ENCODE measurements at regions not wholly inside any gene's neighbourhood (a gene's known extent, or its start where the extent isn't known, plus 50 kb on each side); places are given as distances from the start of the nearest gene placed in this dataset.

DNA sequence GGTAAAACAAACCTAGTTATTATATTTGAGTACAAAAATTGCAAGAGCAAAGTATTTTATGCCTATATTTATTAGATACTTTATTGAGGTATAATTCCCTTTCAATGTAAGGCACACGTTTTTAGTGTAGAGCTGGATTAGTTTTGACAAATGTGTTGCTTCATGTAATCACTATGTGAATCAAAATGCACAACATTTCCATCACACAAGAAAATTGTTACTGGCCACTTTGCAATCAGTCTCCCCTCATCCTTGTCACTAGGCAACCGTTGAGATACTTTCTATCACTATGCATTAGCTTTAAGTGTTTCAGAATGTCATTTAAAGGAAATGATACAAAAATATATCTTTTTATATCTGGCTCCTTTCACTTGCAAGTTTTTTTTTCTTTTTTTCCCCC lies 531.0 kb downstream of the CCER1 start:
- no peak overlapping the region for H3K4me3 Mint-ChIP-seq
- H3K4me1 Mint-ChIP-seq: no peaks in the 10 kb centered on the region
- no peaks in the 10 kb centered on the region for H3K36me3 Mint-ChIP-seq (ENCODE audit: low read depth)
- H3K9me3 Mint-ChIP-seq: no peaks in the 10 kb centered on the region
- TF ChIP-seq, protein P1, sequence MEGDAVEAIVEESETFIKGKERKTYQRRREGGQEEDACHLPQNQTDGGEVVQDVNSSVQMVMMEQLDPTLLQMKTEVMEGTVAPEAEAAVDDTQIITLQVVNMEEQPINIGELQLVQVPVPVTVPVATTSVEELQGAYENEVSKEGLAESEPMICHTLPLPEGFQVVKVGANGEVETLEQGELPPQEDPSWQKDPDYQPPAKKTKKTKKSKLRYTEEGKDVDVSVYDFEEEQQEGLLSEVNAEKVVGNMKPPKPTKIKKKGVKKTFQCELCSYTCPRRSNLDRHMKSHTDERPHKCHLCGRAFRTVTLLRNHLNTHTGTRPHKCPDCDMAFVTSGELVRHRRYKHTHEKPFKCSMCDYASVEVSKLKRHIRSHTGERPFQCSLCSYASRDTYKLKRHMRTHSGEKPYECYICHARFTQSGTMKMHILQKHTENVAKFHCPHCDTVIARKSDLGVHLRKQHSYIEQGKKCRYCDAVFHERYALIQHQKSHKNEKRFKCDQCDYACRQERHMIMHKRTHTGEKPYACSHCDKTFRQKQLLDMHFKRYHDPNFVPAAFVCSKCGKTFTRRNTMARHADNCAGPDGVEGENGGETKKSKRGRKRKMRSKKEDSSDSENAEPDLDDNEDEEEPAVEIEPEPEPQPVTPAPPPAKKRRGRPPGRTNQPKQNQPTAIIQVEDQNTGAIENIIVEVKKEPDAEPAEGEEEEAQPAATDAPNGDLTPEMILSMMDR (IDR thresholded peaks at IDR 0.05): no peak
- no peaks in the 10 kb centered on the region for H3K27me3 Mint-ChIP-seq (ENCODE audit: low read depth, poor library complexity)
- no peak overlapping the region for H3K27ac Mint-ChIP-seq
- no peak for DNase-seq

DNA sequence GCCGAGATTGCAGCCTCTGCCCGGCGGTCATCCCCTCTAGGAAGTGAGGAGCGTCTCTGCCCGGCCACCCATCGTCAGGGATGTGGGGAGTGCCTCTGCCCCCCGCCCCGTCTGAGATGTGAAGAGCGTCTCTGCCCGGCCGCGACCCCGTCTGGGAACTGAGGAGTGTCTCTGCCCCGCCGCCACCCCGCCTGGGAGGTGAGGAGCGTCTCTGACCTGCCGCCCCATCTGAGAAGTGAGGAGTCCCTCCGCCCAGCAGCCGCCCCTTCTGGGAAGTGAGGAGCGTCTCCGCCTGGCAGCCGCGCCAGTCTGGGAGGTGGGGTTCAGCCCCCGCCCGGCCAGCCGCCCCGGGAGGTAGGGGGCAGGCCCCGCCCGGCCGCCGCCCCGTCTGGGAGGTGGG lies 544.0 kb downstream of the CCER1 start:
- TF ChIP-seq, protein P1 (IDR thresholded peaks at IDR 0.05): no peak
- Mint-ChIP-seq H3K4me3 (no peak overlapping the region), H3K9me3 (peaks cover 13% of the 10 kb centered on the region), H3K4me1 (no peaks in the 10 kb centered on the region), H3K27ac (no peak overlapping the region), H3K27me3 (ENCODE audit: low read depth, poor library complexity) (no peaks in the 10 kb centered on the region), H3K36me3 (ENCODE audit: low read depth) (no peaks in the 10 kb centered on the region)
- DNase-seq: no peak

DNA sequence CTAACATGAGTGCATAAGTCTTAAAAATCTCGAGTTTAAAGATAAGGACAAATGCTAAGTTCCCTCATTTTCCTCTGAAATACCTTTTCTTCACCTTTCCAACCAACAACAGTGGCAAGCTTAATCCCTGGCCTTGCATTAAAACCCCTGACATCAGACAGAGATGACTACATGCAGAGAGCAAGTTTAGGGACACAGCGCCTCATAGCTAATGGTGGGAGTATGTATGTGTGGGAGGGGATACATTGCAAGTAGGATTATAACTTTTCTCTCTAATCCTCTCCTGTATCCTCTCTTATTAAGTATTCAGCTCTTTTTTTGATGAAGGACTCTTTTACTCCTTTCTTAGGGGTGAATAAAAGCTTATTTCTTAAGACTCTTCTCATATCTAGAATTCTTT lies 547.1 kb downstream of the CCER1 start:
- no peaks in the 10 kb centered on the region for H3K36me3 Mint-ChIP-seq (ENCODE audit: low read depth)
- no peak overlapping the region for H3K27ac Mint-ChIP-seq
- H3K4me3 Mint-ChIP-seq: no peak overlapping the region
- H3K9me3 Mint-ChIP-seq: peaks cover 5% of the 10 kb centered on the region
- TF ChIP-seq, protein P1 (IDR thresholded peaks at IDR 0.05): no peak
- H3K4me1 Mint-ChIP-seq: no peaks in the 10 kb centered on the region
- no peak for DNase-seq
- no peaks in the 10 kb centered on the region for H3K27me3 Mint-ChIP-seq (ENCODE audit: low read depth, poor library complexity)

DNA sequence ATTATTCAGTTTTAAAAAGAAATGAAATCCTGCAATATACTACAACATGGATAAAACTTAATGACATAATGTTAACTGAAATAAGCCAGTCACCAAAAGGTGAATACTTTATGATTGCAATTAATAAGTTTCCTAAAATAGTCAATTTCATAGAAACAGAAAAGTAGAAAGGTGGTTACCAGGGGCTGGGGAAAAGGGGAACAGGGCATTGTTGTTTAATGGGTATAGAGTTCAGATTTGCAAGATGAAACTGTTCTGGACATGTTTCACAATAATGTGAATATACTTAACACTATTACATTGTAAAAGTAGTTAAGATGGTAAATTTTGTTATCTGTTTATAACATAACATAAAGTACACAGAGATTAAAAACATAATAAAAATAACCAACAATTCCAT lies 550.9 kb downstream of the CCER1 start:
- no peak overlapping the region for H3K27ac Mint-ChIP-seq
- H3K4me1 Mint-ChIP-seq: peaks cover 5% of the 10 kb centered on the region
- TF ChIP-seq, protein P1 (IDR thresholded peaks at IDR 0.05): no peak
- H3K4me3 Mint-ChIP-seq: no peak overlapping the region
- no peaks in the 10 kb centered on the region for H3K9me3 Mint-ChIP-seq
- no peaks in the 10 kb centered on the region for H3K36me3 Mint-ChIP-seq (ENCODE audit: low read depth)
- H3K27me3 Mint-ChIP-seq (ENCODE audit: low read depth, poor library complexity): no peaks in the 10 kb centered on the region
- no peak for DNase-seq

DNA sequence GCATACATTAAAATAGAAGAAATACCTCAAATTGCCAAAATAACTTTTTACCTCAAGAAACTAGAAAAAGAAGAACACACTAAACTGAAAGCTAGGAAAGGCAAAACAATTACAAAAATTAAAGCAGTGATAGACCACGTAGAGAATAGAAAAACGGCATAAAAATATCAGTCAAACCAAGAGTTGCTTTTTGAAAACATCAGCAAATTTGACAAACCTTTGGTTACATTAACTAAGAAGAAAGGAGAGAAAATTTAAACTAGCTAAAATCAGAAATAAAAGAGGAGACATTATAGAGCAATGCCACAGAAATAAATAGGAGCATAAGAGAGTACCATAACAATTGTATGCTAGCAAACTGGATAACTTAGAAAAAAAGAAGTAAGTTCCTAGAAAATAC lies 553.8 kb downstream of the CCER1 start:
- Mint-ChIP-seq H3K36me3 (ENCODE audit: low read depth) (no peaks in the 10 kb centered on the region), H3K9me3 (peaks cover 9% of the 10 kb centered on the region), H3K4me3 (no peak overlapping the region), H3K27me3 (ENCODE audit: low read depth, poor library complexity) (no peaks in the 10 kb centered on the region), H3K27ac (no peak overlapping the region), H3K4me1 (peaks cover 7% of the 10 kb centered on the region)
- TF ChIP-seq, protein P1 (IDR thresholded peaks at IDR 0.05): no peak
- no peak for DNase-seq

DNA sequence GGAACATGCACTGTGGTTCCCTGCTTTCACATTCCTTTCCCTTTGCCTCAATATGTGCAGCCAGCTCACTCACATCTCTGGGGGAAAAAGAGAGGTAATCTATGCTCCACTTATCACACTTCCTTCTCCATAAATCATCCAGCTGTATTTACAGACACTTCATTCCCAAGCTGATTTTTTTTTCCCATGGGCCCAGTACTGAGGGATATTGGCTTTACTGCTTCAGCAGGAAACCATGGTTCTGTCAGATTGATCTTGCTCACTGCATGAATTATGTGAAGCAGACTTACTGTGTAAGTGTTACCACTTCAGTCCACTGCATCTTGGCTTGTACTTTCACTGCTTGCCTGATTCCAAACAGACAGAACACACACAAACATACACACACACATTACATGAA lies 555.6 kb downstream of the CCER1 start:
- H3K4me3 Mint-ChIP-seq: no peak overlapping the region
- no peaks in the 10 kb centered on the region for H3K27me3 Mint-ChIP-seq (ENCODE audit: low read depth, poor library complexity)
- H3K27ac Mint-ChIP-seq: peak overlapping the region; percentile 11
- peaks cover 17% of the 10 kb centered on the region for H3K9me3 Mint-ChIP-seq
- TF ChIP-seq, protein P1 (IDR thresholded peaks at IDR 0.05): no peak
- DNase-seq: no peak
- H3K4me1 Mint-ChIP-seq: peaks cover 7% of the 10 kb centered on the region
- no peaks in the 10 kb centered on the region for H3K36me3 Mint-ChIP-seq (ENCODE audit: low read depth)

Measured in nephron progenitor cell (in vitro differentiated cells).